PFSK-1 (cell line): ENCODE measurements at regions not wholly inside any gene's neighbourhood (a gene's known extent, or its start where the extent isn't known, plus 50 kb on each side); places are given as distances from the start of the nearest gene placed in this dataset.

Experiments
- POLR2AphosphoS5 ChIP-seq: IDR thresholded peaks from 2 replicates; pipeline ENCODE4 v1.6.1; 2012; ENCODE audit warnings: low read depth, mild to moderate bottlenecking, control low read depth, low read length, moderate library complexity
- REST ChIP-seq, 2 experiments: IDR thresholded peaks; 2 replicates each; pipeline versions ENCODE4 v1.6.1 to v1.8.0; 2011 to 2012; ENCODE audit warnings: low read depth in 2 of 2, low read length in 2 of 2, control low read depth in 1 of 2, inconsistent platforms in 1 of 2, mild to moderate bottlenecking in 1 of 2, moderate library complexity in 1 of 2; ENCODE audit not compliant: insufficient read depth in 1 of 2
- SIN3A ChIP-seq: IDR thresholded peaks from 2 replicates; pipeline ENCODE4 v1.6.1; 2012; ENCODE audit warnings: mild to moderate bottlenecking, low read length, moderate library complexity, borderline replicate concordance; ENCODE audit not compliant: insufficient read depth

DNA sequence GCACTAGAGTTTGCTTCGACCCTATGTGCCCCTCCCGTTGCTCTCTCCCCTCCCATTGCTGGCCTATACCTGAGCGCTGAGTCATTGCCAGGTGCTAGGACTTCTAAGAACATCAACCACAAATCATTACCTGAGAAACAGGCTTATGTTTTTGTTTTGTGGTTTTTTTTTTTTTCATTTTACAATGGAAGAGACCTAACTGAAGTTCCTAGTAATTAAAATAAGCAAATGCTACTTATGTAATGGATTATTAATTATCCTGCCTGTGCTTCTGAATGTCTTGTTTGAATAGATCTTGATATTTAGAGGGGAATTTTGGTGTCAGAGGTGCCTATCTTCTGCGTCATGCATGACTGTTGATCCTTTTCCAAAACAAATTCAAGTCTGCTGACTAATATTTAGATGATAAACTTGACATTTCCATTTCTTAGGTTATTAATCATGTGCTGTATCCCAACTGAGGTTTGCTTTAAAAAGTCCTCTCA is 275.4 kb upstream of the CPEB2 start:
- TF ChIP-seq REST (IDR thresholded peaks at IDR 0.05; ENCODE audit: insufficient read depth in 1 of 2, low read depth in 2 of 2, low read length in 2 of 2): no peak
- no peak for TF ChIP-seq SIN3A
- TF ChIP-seq POLR2AphosphoS5: no peak
